ENCODE measurements at regions not wholly inside any gene's neighbourhood (a gene's known extent, or its start where the extent isn't known, plus 50 kb on each side); places are given as distances from the start of the nearest gene placed in this dataset.

DNA sequence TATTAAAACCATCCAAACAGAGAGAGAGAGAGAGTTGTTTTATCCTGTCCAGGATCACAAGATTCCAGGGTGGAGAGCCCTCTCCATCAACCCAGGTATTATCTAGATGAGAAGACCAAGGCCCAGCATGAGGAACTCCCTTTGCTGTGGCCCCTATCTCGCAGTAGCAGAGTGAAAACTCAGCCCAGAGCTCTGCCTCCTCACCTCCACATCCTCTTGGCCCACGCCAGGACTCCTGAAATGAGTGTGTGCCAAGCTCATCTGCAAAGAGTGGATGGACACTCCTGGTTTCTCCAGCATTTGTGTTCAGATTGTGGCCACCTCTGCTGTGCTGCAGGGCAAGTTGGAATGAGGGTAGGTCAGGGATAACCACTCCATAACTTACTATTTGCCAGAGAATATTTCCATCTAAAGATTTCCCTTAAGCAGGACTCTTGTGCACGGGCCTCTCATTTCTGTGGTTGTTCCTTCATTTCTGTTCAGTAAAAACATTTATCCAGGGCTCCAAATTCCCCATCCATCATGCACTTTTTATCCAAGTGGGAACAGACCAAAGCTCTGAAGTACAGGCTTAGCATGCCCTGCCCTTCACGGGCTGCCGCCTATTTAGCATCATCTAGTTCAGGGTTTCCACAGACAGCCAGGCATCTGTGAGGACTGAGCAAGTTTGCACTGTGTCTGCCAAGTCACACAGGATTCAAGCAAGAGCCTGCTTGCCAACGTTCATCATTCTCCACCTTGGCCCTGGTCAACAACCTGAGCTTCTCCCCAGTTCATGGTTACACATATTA is 583.2 kb upstream of the ID2 start:
- TF ChIP-seq, protein P1, sequence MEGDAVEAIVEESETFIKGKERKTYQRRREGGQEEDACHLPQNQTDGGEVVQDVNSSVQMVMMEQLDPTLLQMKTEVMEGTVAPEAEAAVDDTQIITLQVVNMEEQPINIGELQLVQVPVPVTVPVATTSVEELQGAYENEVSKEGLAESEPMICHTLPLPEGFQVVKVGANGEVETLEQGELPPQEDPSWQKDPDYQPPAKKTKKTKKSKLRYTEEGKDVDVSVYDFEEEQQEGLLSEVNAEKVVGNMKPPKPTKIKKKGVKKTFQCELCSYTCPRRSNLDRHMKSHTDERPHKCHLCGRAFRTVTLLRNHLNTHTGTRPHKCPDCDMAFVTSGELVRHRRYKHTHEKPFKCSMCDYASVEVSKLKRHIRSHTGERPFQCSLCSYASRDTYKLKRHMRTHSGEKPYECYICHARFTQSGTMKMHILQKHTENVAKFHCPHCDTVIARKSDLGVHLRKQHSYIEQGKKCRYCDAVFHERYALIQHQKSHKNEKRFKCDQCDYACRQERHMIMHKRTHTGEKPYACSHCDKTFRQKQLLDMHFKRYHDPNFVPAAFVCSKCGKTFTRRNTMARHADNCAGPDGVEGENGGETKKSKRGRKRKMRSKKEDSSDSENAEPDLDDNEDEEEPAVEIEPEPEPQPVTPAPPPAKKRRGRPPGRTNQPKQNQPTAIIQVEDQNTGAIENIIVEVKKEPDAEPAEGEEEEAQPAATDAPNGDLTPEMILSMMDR (IDR thresholded peaks at IDR 0.05; ENCODE audit: low read depth, low read length), result no peak
- no peak overlapping the region for H3K4me3 ChIP-seq (ENCODE audit: low read depth, low read length)

DNA sequence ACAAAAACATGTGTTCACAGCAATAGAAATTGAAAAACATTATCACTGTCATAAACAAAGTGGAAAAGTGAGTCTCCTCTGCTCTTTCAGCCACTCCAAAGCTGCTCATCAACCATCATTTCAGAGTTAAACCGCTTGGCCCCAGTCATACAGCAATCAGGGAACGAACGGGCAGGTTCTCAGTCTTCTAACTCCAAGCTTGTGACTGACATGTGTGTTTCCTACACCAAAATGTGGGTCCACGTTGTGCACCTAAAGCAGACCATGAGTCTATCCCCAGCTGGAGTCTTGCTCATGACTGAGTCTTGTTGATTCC is 582.6 kb upstream of the ID2 start:
- TF ChIP-seq, protein P1 (IDR thresholded peaks at IDR 0.05; ENCODE audit: low read depth, low read length), result no peak
- H3K4me3 ChIP-seq (ENCODE audit: low read depth, low read length), result no peak overlapping the region

DNA sequence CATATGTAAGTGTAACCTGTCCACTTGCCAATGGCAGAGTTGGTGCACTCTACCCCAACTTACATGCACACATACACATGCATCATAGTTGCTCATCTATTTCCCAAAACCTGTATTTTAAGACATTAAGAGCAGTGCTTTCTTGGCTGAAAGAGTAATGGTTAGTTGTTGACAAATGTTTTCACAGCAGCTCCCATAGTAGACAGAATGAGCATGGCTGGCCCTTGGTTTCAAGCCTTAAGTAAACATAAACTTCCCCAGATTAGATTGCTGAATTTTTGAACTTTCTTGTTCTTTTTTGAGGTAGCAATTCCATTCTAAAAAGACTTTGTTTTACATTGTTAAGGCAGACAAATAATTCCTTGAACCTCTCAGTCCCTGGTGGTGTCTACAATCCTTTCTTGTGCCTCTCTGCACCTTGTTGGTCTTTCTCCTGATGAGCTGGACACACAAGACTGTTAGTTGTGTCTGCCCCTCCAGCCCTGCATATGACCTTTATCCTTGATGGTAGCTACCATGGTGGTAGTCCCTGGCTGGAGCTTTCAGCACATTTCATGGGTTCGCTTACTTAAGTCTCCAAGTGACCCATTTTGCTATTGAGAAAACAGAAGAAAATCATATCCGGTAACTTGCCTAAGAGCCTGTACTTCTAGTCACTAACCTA is 580.1 kb upstream of the ID2 start:
- no peak overlapping the region for H3K4me3 ChIP-seq (ENCODE audit: low read depth, low read length)
- TF ChIP-seq, protein P1 (IDR thresholded peaks at IDR 0.05; ENCODE audit: low read depth, low read length), result no peak

DNA sequence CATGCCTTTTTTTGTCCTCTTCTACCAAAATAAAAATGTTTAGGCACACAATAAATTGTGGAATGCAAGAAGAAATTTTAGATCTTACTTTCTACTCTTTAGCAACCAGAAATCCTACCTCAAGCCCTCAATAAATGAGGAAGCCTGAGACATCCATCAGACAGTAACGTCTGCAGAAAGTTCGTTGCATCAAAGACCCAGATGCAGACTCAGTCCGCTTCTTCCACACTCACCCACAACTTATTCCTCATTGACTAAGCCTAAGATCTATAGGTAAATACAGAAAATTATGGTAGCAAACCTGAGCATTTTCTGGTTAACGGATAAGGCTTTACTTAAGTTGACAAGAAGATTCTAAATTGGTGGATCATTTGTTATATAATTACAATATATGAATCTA is 579.4 kb upstream of the ID2 start:
- no peak overlapping the region for H3K4me3 ChIP-seq (ENCODE audit: low read depth, low read length)
- TF ChIP-seq, protein P1 (IDR thresholded peaks at IDR 0.05; ENCODE audit: low read depth, low read length), result no peak

DNA sequence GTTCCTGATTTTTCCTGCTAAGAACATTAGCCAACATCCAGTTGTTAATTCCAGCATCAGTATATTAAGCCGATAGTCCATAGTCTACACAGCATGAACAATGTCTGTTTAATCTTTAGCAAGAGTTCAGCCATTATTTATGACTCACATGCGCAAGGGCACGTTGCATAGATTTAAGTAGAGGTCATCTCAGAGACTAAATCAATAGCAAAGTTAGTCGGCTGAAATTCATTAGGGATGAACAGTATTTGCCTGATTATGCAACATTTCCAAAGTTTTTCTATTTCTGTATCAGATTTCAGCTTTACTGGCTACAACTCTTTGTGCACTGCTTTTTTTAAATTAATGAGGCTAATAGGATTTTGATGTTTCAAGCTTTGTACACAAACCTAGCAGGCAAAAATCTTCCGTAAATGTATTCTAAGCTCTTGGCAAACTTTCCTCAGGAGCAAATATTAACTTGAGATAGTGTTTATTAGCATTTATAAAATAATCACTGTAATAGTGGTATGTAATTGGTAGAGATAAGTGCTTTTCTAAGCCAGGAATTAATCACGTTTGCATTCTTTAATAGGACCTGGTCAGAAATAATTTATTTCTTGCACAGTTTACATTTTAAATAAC is 578.7 kb upstream of the ID2 start:
- TF ChIP-seq, protein P1 (IDR thresholded peaks at IDR 0.05; ENCODE audit: low read depth, low read length), result no peak
- H3K4me3 ChIP-seq (ENCODE audit: low read depth, low read length), result no peak overlapping the region

DNA sequence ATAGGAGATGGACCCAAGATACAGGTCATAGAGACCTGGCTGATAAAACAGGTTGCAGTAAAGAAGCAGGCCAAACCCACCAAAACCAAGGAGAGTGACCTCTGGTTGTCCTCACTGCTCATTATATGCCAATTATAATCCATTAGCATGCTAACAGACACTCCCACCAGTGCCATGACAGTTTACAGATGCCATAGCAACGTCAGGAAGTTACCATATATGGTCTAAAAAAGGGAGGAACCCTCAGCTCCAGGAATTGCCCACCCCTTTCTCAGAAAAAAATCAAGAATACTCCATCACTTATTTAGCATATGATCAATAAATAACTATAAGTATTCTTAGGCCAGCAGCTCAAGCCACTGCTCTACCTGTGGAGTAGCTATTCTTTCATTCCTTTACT is 574.7 kb upstream of the ID2 start:
- TF ChIP-seq, protein P1 (IDR thresholded peaks at IDR 0.05; ENCODE audit: low read depth, low read length), result no peak
- H3K4me3 ChIP-seq (ENCODE audit: low read depth, low read length), result no peak overlapping the region
